ENCODE measurements at regions not wholly inside any gene's neighbourhood (a gene's known extent, or its start where the extent isn't known, plus 50 kb on each side); places are given as distances from the start of the nearest gene placed in this dataset.

DNA sequence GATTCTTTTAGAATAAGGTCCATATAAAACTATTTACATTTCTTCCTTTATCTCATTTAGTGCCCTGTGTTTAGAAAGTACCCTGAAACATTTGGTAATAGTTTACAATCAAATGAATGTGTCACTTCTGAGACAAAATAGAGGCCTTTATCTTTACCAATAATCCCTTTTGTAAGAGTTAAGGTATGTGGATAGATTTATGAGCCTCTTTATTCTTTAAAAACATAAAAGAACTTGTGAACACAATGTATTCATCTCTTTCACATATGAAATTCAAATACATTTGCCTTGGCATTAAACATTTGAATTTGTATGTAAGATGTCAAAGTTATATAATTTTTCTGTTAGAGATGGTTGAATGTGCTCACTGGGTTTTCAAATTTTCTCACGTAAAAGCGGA is 180.5 kb upstream of the CWC22 start:
- Histone ChIP-seq H3K9me2 (replicated peaks; ENCODE audit: insufficient read depth, low read length) (no peaks in the 10 kb centered on the region), H3K4me2 (ENCODE audit: low read depth, low read length, poor library complexity, severe bottlenecking) (no peak overlapping the region), H4K20me1 (ENCODE audit: low read depth, low read length) (no peaks in the 10 kb centered on the region), H3K27ac (ENCODE audit: low read depth, low read length) (no peak overlapping the region), H3K36me3 (ENCODE audit: low read length) (no peaks in the 10 kb centered on the region), H3K4me3 (ENCODE audit: insufficient read depth, low read length, poor library complexity, severe bottlenecking) (no peak overlapping the region), H3K27me3 (ENCODE audit: low read length) (no peaks in the 10 kb centered on the region), H3F3A (ENCODE audit: insufficient read depth) (no peaks in the 10 kb centered on the region), H3K9me3 (ENCODE audit: insufficient read depth, low read length) (no peaks in the 10 kb centered on the region), H3K9ac (ENCODE audit: low read length) (no peak overlapping the region), H2AFZ (ENCODE audit: low read depth, low read length, severe bottlenecking) (no peak overlapping the region), H3K79me2 (ENCODE audit: insufficient read depth, low read length) (no peaks in the 10 kb centered on the region)
- TF ChIP-seq EZH2phosphoT487 (conservative IDR thresholded peaks at IDR 0.05; ENCODE audit: low read length): no peak
- TF ChIP-seq, protein P1, sequence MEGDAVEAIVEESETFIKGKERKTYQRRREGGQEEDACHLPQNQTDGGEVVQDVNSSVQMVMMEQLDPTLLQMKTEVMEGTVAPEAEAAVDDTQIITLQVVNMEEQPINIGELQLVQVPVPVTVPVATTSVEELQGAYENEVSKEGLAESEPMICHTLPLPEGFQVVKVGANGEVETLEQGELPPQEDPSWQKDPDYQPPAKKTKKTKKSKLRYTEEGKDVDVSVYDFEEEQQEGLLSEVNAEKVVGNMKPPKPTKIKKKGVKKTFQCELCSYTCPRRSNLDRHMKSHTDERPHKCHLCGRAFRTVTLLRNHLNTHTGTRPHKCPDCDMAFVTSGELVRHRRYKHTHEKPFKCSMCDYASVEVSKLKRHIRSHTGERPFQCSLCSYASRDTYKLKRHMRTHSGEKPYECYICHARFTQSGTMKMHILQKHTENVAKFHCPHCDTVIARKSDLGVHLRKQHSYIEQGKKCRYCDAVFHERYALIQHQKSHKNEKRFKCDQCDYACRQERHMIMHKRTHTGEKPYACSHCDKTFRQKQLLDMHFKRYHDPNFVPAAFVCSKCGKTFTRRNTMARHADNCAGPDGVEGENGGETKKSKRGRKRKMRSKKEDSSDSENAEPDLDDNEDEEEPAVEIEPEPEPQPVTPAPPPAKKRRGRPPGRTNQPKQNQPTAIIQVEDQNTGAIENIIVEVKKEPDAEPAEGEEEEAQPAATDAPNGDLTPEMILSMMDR (IDR thresholded peaks at IDR 0.05; ENCODE audit: insufficient read depth, low read length, poor library complexity, severe bottlenecking): no peak

DNA sequence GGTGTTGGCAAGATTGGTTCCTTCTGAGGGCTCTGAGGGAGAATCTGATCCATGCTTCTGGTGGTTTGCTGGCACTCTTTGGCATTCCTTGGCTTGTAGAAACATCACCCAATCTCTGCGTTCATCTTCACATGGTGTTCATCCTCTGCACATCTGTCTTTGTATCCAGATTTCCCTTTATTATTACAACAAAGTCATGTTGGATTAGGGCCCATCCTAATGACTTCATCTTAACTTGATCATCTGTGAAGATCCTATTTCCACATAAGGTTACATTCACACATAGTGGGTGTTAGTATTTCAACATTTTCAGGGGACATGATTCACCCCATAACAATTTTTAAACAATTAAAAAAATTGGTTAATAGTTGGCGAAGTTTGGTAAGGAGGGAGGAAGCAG is 177.4 kb upstream of the CWC22 start:
- H3K27me3 ChIP-seq (ENCODE audit: low read length): no peaks in the 10 kb centered on the region
- H3K4me3 ChIP-seq (ENCODE audit: insufficient read depth, low read length, poor library complexity, severe bottlenecking): no peak overlapping the region
- H3K4me2 ChIP-seq (ENCODE audit: low read depth, low read length, poor library complexity, severe bottlenecking): no peak overlapping the region
- no peak overlapping the region for H3K27ac ChIP-seq (ENCODE audit: low read depth, low read length)
- H3F3A ChIP-seq (ENCODE audit: insufficient read depth): no peaks in the 10 kb centered on the region
- H4K20me1 ChIP-seq (ENCODE audit: low read depth, low read length): no peaks in the 10 kb centered on the region
- no peak overlapping the region for H2AFZ ChIP-seq (ENCODE audit: low read depth, low read length, severe bottlenecking)
- H3K9me2 ChIP-seq (replicated peaks; ENCODE audit: insufficient read depth, low read length): no peaks in the 10 kb centered on the region
- TF ChIP-seq EZH2phosphoT487 (conservative IDR thresholded peaks at IDR 0.05; ENCODE audit: low read length): no peak
- TF ChIP-seq, protein P1 (IDR thresholded peaks at IDR 0.05; ENCODE audit: insufficient read depth, low read length, poor library complexity, severe bottlenecking): no peak
- no peaks in the 10 kb centered on the region for H3K79me2 ChIP-seq (ENCODE audit: insufficient read depth, low read length)
- H3K9ac ChIP-seq (ENCODE audit: low read length): no peak overlapping the region
- H3K36me3 ChIP-seq (ENCODE audit: low read length): no peaks in the 10 kb centered on the region
- no peaks in the 10 kb centered on the region for H3K9me3 ChIP-seq (ENCODE audit: insufficient read depth, low read length)

- Histone ChIP-seq H3K27me3 (ENCODE audit: low read length) (no peaks in the 10 kb centered on the region), H3K9me2 (replicated peaks; ENCODE audit: insufficient read depth, low read length) (no peaks in the 10 kb centered on the region), H3K9ac (ENCODE audit: low read length) (no peak overlapping the region), H3K27ac (ENCODE audit: low read depth, low read length) (no peak overlapping the region), H2AFZ (ENCODE audit: low read depth, low read length, severe bottlenecking) (no peak overlapping the region), H3K79me2 (ENCODE audit: insufficient read depth, low read length) (no peaks in the 10 kb centered on the region), H4K20me1 (ENCODE audit: low read depth, low read length) (no peaks in the 10 kb centered on the region), H3K4me3 (ENCODE audit: insufficient read depth, low read length, poor library complexity, severe bottlenecking) (no peak overlapping the region), H3K4me2 (ENCODE audit: low read depth, low read length, poor library complexity, severe bottlenecking) (no peak overlapping the region), H3K9me3 (ENCODE audit: insufficient read depth, low read length) (no peaks in the 10 kb centered on the region), H3K36me3 (ENCODE audit: low read length) (no peaks in the 10 kb centered on the region), H3F3A (ENCODE audit: insufficient read depth) (no peaks in the 10 kb centered on the region)
- TF ChIP-seq, protein P1 (IDR thresholded peaks at IDR 0.05; ENCODE audit: insufficient read depth, low read length, poor library complexity, severe bottlenecking): no peak
- TF ChIP-seq EZH2phosphoT487 (conservative IDR thresholded peaks at IDR 0.05; ENCODE audit: low read length): no peak
Observed at GRCh38 chr2:180180511-180180910, 173.4 kb upstream of the CWC22 start.

All from SU-DHL-6 (cell line).